IMR-90 (cell line): ENCODE measurements at regions not wholly inside any gene's neighbourhood (a gene's known extent, or its start where the extent isn't known, plus 50 kb on each side); places are given as distances from the start of the nearest gene placed in this dataset.

ENCODE experiments used
- ATAC-seq: fragments of 200-7000 bp; cut with Tn5 transposase; 2 replicates; pipeline ENCODE4 v1.9.1; 2020; ENCODE audit warnings: low read depth, mild to moderate bottlenecking, moderate library complexity
- BruUV-seq: library from RNA; stranded (reverse); fragments of 400-500 nt; replicated peaks from 2 replicates; lab custom pipeline; 2021; lab: Mats Ljungman, UMichigan
- CTCF ChIA-PET: fragments of 300-600 bp; formaldehyde crosslinking; extraction: SDS; loops from one replicate; lab custom pipeline; 2021; ENCODE audit warnings: antibody characterized with exemption; lab: Yijun Ruan, JAX
- POLR2A ChIA-PET: fragments of 300-600 bp; sonication (Branson Sonifier 250); formaldehyde crosslinking; loops from one replicate; lab custom pipeline; 2022; ENCODE audit warnings: antibody characterized with exemption; ENCODE audit not compliant: unreplicated experiment; lab: Charles Lee
- DNase-seq: peaks from one replicate; pipeline ENCODE4 v3.0.0; 2013
- H2AFZ ChIP-seq: replicated peaks from 2 replicates; pipeline ENCODE3; 2013; ENCODE audit warnings: low read length, mild to moderate bottlenecking; ENCODE audit not compliant: poor library complexity
- H2AK5ac ChIP-seq: 2 replicates; pipeline ENCODE4 v1.6.1; 2013; ENCODE audit warnings: low read depth, low read length, inconsistent platforms
- H2AK9ac ChIP-seq: replicated peaks from 2 replicates; pipeline ENCODE3; 2013; ENCODE audit warnings: mild to moderate bottlenecking, low read depth, low read length, moderate library complexity; ENCODE audit not compliant: poor library complexity
- H2BK120ac ChIP-seq: 2 replicates; pipeline ENCODE4 v1.6.1; 2013; ENCODE audit warnings: low read depth, low read length, inconsistent platforms
- H2BK15ac ChIP-seq: 3 replicates; pipeline ENCODE4 v1.6.1; 2013; ENCODE audit warnings: low read depth, low read length, inconsistent platforms
- H2BK20ac ChIP-seq: 2 replicates; pipeline ENCODE4 v1.6.1; 2013; ENCODE audit warnings: low read depth, mild to moderate bottlenecking, inconsistent platforms, low read length, moderate library complexity
- H2BK5ac ChIP-seq: 2 replicates; pipeline ENCODE4 v1.6.1; 2013; ENCODE audit warnings: mild to moderate bottlenecking, low read depth, low read length, inconsistent platforms; ENCODE audit not compliant: poor library complexity, severe bottlenecking
- H3K14ac ChIP-seq: replicated peaks from 2 replicates; pipeline ENCODE4 v1.6.1; 2013; ENCODE audit warnings: low read depth, low read length, inconsistent platforms
- H3K18ac ChIP-seq: 2 replicates; pipeline ENCODE4 v1.6.1; 2013; ENCODE audit warnings: low read depth, low read length, control low read depth
- H3K23ac ChIP-seq: 2 replicates; pipeline ENCODE4 v1.6.1; 2013; ENCODE audit warnings: low read depth, low read length, inconsistent platforms
- H3K27ac ChIP-seq: 2 replicates; pipeline ENCODE4 v1.5.1; 2013; ENCODE audit warnings: mild to moderate bottlenecking, control low read depth, low read length; ENCODE audit not compliant: insufficient read depth
- H3K27me3 ChIP-seq: 2 replicates; pipeline ENCODE4 v1.6.1; 2013; ENCODE audit warnings: low read length; ENCODE audit not compliant: control insufficient read depth, insufficient read depth
- H3K36me3 ChIP-seq: 2 replicates; pipeline ENCODE4 v1.6.1; 2013; ENCODE audit warnings: low read length, mixed read lengths; ENCODE audit not compliant: control insufficient read depth, insufficient read depth
- H3K4ac ChIP-seq: 2 replicates; pipeline ENCODE4 v1.6.1; 2013; ENCODE audit warnings: low read depth, low read length, inconsistent platforms
- H3K4me1 ChIP-seq: 2 replicates; pipeline ENCODE4 v1.6.1; 2013; ENCODE audit warnings: low read length, mixed read lengths; ENCODE audit not compliant: control insufficient read depth, insufficient read depth
- H3K4me2 ChIP-seq: 2 replicates; pipeline ENCODE4 v1.6.1; 2013; ENCODE audit warnings: low read depth, mild to moderate bottlenecking, control low read depth, low read length, moderate library complexity
- H3K4me3 ChIP-seq: 2 replicates; pipeline ENCODE4 v1.5.1; 2013; ENCODE audit warnings: low read depth, mild to moderate bottlenecking, control low read depth, low read length, moderate library complexity; ENCODE audit not compliant: insufficient read depth
- H3K56ac ChIP-seq: 2 replicates; pipeline ENCODE4 v1.6.1; 2013; ENCODE audit warnings: low read length, inconsistent platforms; ENCODE audit not compliant: insufficient read depth; ENCODE audit errors: extremely low read depth
- H3K79me1 ChIP-seq, 2 experiments: 2 replicates each; pipeline ENCODE4 v1.6.1; 2013; ENCODE audit warnings: low read length in 2 of 2, inconsistent platforms in 1 of 2, low read depth in 1 of 2
- H3K9ac ChIP-seq: 2 replicates; pipeline ENCODE4 v1.6.1; 2013; ENCODE audit warnings: low read depth, low read length, control low read depth
- H3K9me1 ChIP-seq: 2 replicates; pipeline ENCODE4 v1.6.1; 2013; ENCODE audit warnings: low read length, inconsistent platforms; ENCODE audit not compliant: insufficient read depth
- H3K9me3 ChIP-seq: 2 replicates; pipeline ENCODE4 v1.6.1; 2013; ENCODE audit warnings: low read length; ENCODE audit not compliant: control insufficient read depth, insufficient read depth
- H4K20me1 ChIP-seq: 2 replicates; pipeline ENCODE4 v1.6.1; 2013; ENCODE audit warnings: low read length, inconsistent platforms; ENCODE audit not compliant: insufficient read depth
- H4K5ac ChIP-seq: 2 replicates; pipeline ENCODE4 v1.6.1; 2013; ENCODE audit warnings: mild to moderate bottlenecking, low read depth, low read length, control low read depth
- H4K8ac ChIP-seq, 2 experiments: 2 replicates each; pipeline ENCODE4 v1.6.1; 2013; ENCODE audit warnings: low read depth in 2 of 2, low read length in 2 of 2, control low read depth in 1 of 2, inconsistent platforms in 1 of 2
- H4K91ac ChIP-seq: 2 replicates; pipeline ENCODE4 v1.6.1; 2013; ENCODE audit warnings: low read depth, low read length, inconsistent platforms; ENCODE audit not compliant: insufficient read depth
- WGBS, 2 experiments: methylation state at CpG; one replicate each; pipeline versions ENCODE4 v1.1.5 to v1.1.7; 2013; ENCODE audit warnings: missing lambda C conversion rate in 2 of 2; ENCODE audit not compliant: insufficient read length in 1 of 2; ENCODE audit errors: extremely low coverage in 2 of 2; 5-methylcytosine and 5-hydroxymethylcytosine counted together
- dilution Hi-C: fragments of 300-500 bp; cut with HindIII; formaldehyde crosslinking; loops from one replicate; pipeline ENCODE4 v1.14.3; 2018; ENCODE audit warnings: low sequenced_read_pairs; ENCODE audit not compliant: unreplicated experiment
- in situ Hi-C: fragments of 300-500 bp; cut with MboI; formaldehyde crosslinking; loops from 3 replicates; pipeline ENCODE4 v1.14.3; 2019; ENCODE audit warnings: low sequenced_read_pairs, inconsistent platforms, mixed read lengths
- intact Hi-C: fragments of 100-400 bp; cut with micrococcal nuclease; formaldehyde crosslinking; loops from 2 replicates; pipeline ENCODE4 v1.10.0; 2022
- TF ChIP-seq, protein P1 (sequence below): fragments of 150-350 bp; IDR thresholded peaks from 2 replicates; pipeline ENCODE4 v1.6.1; 2016; ENCODE audit warnings: low read depth, mild to moderate bottlenecking, low read length, moderate library complexity, borderline replicate concordance

DNA sequence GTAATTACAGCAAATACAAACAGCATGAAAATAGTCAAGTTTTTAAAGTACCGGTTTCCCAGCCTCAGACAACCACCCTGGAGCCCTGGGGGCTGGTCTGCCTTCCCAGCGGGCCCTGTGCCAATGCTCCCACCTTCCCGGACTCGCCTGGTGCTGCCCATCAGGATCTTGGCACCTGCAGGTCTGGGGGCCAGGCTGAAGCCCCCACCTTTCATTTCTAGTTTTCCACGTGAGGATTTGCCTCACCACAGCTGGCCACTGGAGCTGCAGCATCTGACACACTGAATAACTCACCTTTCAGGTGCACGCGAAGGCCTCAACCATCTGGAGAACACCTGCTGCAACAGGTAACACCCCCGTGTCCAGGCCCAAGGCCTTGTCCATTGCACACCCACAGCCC is 108.7 kb upstream of the THY1 start:
- Histone ChIP-seq H3K27me3 (peaks cover 65% of the 10 kb centered on the region), H2BK120ac (no peak overlapping the region), H2BK5ac (no peak overlapping the region), H2BK15ac (no peak overlapping the region), H3K27ac (no peak overlapping the region), H3K4me2 (no peak overlapping the region), H4K8ac (no peak overlapping the region), H3K9me3 (no peaks in the 10 kb centered on the region), H2AK9ac (no peak overlapping the region), H4K20me1 (no peaks in the 10 kb centered on the region), H3K23ac (no peak overlapping the region), H3K9ac (no peak overlapping the region), H2AK5ac (no peak overlapping the region), H3K18ac (no peak overlapping the region), H2AFZ (no peak overlapping the region), H3K36me3 (no peaks in the 10 kb centered on the region), H3K79me1 (no peaks in the 10 kb centered on the region), H4K91ac (no peak overlapping the region), H3K56ac (no peak overlapping the region), H3K4me1 (no peaks in the 10 kb centered on the region), H3K4ac (no peak overlapping the region), H2BK20ac (no peak overlapping the region), H3K4me3 (no peak overlapping the region), H3K14ac (no peak overlapping the region), H4K5ac (no peak overlapping the region), H3K9me1 (no peaks in the 10 kb centered on the region)
- in situ Hi-C loops, result no loop called here
- ATAC-seq (no peak), DNase-seq (no peak)
- 27% methylated on average over 4 of the region's 8 CpGs; no CpG with 5 or more reads in 1 of the 2 experiments for WGBS, 2 experiments
- no TSS peak for BruUV-seq
- POLR2A ChIA-PET, result no interaction called here
- dilution Hi-C loops, result no loop called here
- intact Hi-C loops, result no loop called here
- TF ChIP-seq, protein P1, sequence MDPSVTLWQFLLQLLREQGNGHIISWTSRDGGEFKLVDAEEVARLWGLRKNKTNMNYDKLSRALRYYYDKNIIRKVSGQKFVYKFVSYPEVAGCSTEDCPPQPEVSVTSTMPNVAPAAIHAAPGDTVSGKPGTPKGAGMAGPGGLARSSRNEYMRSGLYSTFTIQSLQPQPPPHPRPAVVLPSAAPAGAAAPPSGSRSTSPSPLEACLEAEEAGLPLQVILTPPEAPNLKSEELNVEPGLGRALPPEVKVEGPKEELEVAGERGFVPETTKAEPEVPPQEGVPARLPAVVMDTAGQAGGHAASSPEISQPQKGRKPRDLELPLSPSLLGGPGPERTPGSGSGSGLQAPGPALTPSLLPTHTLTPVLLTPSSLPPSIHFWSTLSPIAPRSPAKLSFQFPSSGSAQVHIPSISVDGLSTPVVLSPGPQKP, result no peak
- CTCF ChIA-PET, result no interaction called here
